Gastroesophageal sphincter (tissue), 3 donors: ENCODE measurements at regions not wholly inside any gene's neighbourhood (a gene's known extent, or its start where the extent isn't known, plus 50 kb on each side); places are given as distances from the start of the nearest gene placed in this dataset.

Experiments
- CTCF ChIP-seq, 4 experiments: fragments of 200-600 bp in 2 of 4; fragments of 450-650 bp in 2 of 4; sonication (generic) in 1 of 4; IDR thresholded peaks; one replicate each; pipeline ENCODE4 v1.5.1; 2017 to 2019; ENCODE audit warnings: antibody characterized with exemption in 4 of 4, mild to moderate bottlenecking in 2 of 4, moderate library complexity in 2 of 4
- POLR2A ChIP-seq, 2 donors: fragments of 450-650 bp; IDR thresholded peaks; one replicate each; pipeline ENCODE4 v1.6.1; 2017; ENCODE audit warnings: antibody characterized with exemption in 2 of 2, mild to moderate bottlenecking in 2 of 2, moderate library complexity in 1 of 2
- POLR2AphosphoS5 ChIP-seq: sonication (generic); formaldehyde crosslinking; IDR thresholded peaks from one replicate; pipeline ENCODE4 v1.6.1; 2017; ENCODE audit warnings: antibody characterized with exemption

GRCh38 chr9:38335686-38336085, 56.8 kb upstream of the ALDH1B1 start:
- no peak for TF ChIP-seq CTCF (IDR thresholded peaks at IDR 0.05)
- TF ChIP-seq POLR2A (IDR thresholded peaks at IDR 0.05) = no peak
- no peak for TF ChIP-seq POLR2AphosphoS5
